ENCODE measurements at regions not wholly inside any gene's neighbourhood (a gene's known extent, or its start where the extent isn't known, plus 50 kb on each side); places are given as distances from the start of the nearest gene placed in this dataset.

- TF ChIP-seq CREM (CRISPR knock-in tag; IDR thresholded peaks at IDR 0.05) (no peak), SMAD4 (CRISPR knock-in tag; IDR thresholded peaks at IDR 0.05) (no peak), EMX1 (CRISPR knock-in tag; IDR thresholded peaks at IDR 0.05) (no peak), ZNF396 (CRISPR knock-in tag; IDR thresholded peaks at IDR 0.05; ENCODE audit: borderline replicate concordance) (no peak), ZNF671 (CRISPR knock-in tag; IDR thresholded peaks at IDR 0.05) (no peak), PRDM15 (CRISPR knock-in tag; IDR thresholded peaks at IDR 0.05) (no peak), FOXK1 (CRISPR knock-in tag; IDR thresholded peaks at IDR 0.05) (no peak), ETV6 (CRISPR knock-in tag; IDR thresholded peaks at IDR 0.05) (no peak)
These were observed 329.4 kb downstream of the KIF4B start (continued) for GRCh38 chr5:155342956-155343355.

GRCh38 chr5:155343468-155343867 is 329.9 kb downstream of the KIF4B start:
- Mint-ChIP-seq H3K4me3 (no peak overlapping the region), H3K27me3 (ENCODE audit: low read depth) (no peaks in the 10 kb centered on the region), H3K36me3 (peaks cover 7% of the 10 kb centered on the region), H3K27ac (no peak overlapping the region), H3K9me3 (peaks cover 18% of the 10 kb centered on the region), H3K4me1 (peaks cover 4% of the 10 kb centered on the region; the same call in 1 of the 2 replicates)
- CTCF ChIA-PET, result no interaction called here
- TF ChIP-seq TEAD4 (CRISPR knock-in tag; IDR thresholded peaks at IDR 0.05) (no peak), ZNF425 (CRISPR knock-in tag; conservative IDR thresholded peaks at IDR 0.05) (no peak), NR1H2 (CRISPR knock-in tag; IDR thresholded peaks at IDR 0.05) (no peak), PRRX2 (CRISPR knock-in tag; IDR thresholded peaks at IDR 0.05) (no peak), AR (CRISPR knock-in tag; IDR thresholded peaks at IDR 0.05) (no peak), ERG (CRISPR knock-in tag; IDR thresholded peaks at IDR 0.05) (no peak), ZNF423 (CRISPR knock-in tag; IDR thresholded peaks at IDR 0.05) (no peak), CDX4 (CRISPR knock-in tag; IDR thresholded peaks at IDR 0.05; ENCODE audit: borderline replicate concordance) (no peak), TEAD1 (CRISPR knock-in tag; IDR thresholded peaks at IDR 0.05) (no peak), E2F4 (CRISPR knock-in tag; IDR thresholded peaks at IDR 0.05; ENCODE audit: borderline replicate concordance, low read depth) (no peak), FOXP1 (CRISPR knock-in tag; IDR thresholded peaks at IDR 0.05; ENCODE audit: borderline replicate concordance) (no peak)
- DNase-seq (ENCODE audit: low spot score), result no peak
- 0 out of 2 replicates have a peak, but pooled peaks have one; percentile 18 for ATAC-seq
- POLR2A ChIA-PET, result no interaction called here
